Kidney (tissue), 13 donors: ENCODE measurements at regions not wholly inside any gene's neighbourhood (a gene's known extent, or its start where the extent isn't known, plus 50 kb on each side); places are given as distances from the start of the nearest gene placed in this dataset.

ENCODE experiments used
- DNase-seq, 5 donors: peaks; one replicate each; pipeline ENCODE4 v3.0.0-alpha.2; 2013 to 2020
- FAIRE-seq: peaks from 2 replicates; lab custom pipeline; 2012; peaks lifted over from hg19 to GRCh38; lab: Jason Lieb, UNC
- H3K27ac ChIP-seq, 2 donors: one replicate each; pipeline ENCODE4 v1.7.0; 2013; ENCODE audit warnings: low read depth in 2 of 2, low read length in 2 of 2, inconsistent platforms in 1 of 2
- H3K27me3 ChIP-seq: one replicate; pipeline ENCODE4 v1.7.1; 2013; ENCODE audit warnings: low read length, inconsistent platforms; ENCODE audit not compliant: control insufficient read depth, insufficient read depth
- H3K36me3 ChIP-seq, 3 donors: one replicate each; pipeline versions ENCODE4 v1.7.0 to v1.7.1; 2013; ENCODE audit warnings: low read length in 3 of 3, control low read depth in 1 of 3, inconsistent platforms in 1 of 3; ENCODE audit not compliant: insufficient read depth in 3 of 3, control insufficient read depth in 2 of 3
- H3K4me1 ChIP-seq, 3 donors: one replicate each; pipeline versions ENCODE4 v1.7.0 to v1.7.1; 2013; ENCODE audit warnings: low read length in 3 of 3, inconsistent platforms in 1 of 3, low read depth in 1 of 3; ENCODE audit not compliant: control insufficient read depth in 2 of 3, insufficient read depth in 2 of 3
- H3K4me3 ChIP-seq, 3 donors: one replicate each; pipeline versions ENCODE4 v1.7.0 to v1.8.1; 2013; ENCODE audit warnings: low read length in 3 of 3, control low read depth in 1 of 3, inconsistent platforms in 1 of 3
- H3K9ac ChIP-seq, 3 donors: one replicate each; pipeline versions ENCODE4 v1.7.0 to v1.7.1; 2013; ENCODE audit warnings: low read length in 3 of 3, control low read depth in 1 of 3, inconsistent platforms in 1 of 3
- H3K9me3 ChIP-seq, 3 donors: one replicate each; pipeline versions ENCODE4 v1.7.0 to v1.7.1; 2013; ENCODE audit warnings: low read length in 3 of 3, control low read depth in 1 of 3, inconsistent platforms in 1 of 3; ENCODE audit not compliant: control insufficient read depth in 2 of 3, insufficient read depth in 1 of 3
- intact Hi-C: fragments of 100-400 bp; cut with DNase I; formaldehyde crosslinking; loops from one replicate; pipeline ENCODE4 v1.11.1; 2022
- TF ChIP-seq, protein P1 (sequence below): IDR thresholded peaks from 3 replicates; pipeline ENCODE4 v1.5.1; 2012; ENCODE audit warnings: mild to moderate bottlenecking, moderate library complexity, borderline replicate concordance; ENCODE audit not compliant: insufficient read depth; ENCODE audit errors: extremely low read depth
- donor health status: control.
- donor health status: control.
- donor health status: control.
- donor health status: control.
- donor health status: control.
- donor health status: DM: yes; HTN: yes; CAD: no.
- donor health status: Normal renal cell carcinoma (clear cell type).

DNA sequence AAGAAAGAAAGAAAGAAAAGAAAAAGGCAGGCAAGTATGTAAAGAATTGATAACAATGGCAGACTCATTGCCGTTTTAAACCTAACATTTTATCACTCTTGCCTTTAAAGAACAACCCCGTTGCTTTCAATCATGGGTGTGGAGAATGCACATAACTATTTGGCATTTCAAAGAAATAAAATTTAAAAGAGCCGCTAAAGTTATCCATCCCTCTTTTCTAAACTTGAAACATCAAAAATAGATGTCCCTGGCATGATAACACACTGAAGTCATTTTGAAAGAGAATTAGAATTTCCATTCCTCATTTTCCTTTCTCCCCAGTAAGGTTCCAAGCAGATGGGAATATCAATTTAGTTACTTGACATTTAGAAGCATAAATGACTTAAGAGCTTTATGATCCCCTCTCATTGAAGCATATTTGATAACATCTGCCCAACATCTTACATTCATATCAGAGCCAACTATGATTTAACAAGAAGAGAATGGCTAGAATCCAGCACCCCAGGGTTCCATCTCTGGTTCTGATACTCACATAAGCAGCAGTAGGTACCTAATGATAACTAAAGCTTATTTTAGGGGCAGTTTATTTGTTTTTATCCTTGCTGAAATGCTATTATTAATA, 529.6 kb upstream of the LRRC4C start:
- intact Hi-C loops, result no loop called here
- H3K4me1 ChIP-seq, result no peaks in the 10 kb centered on the region
- H3K9ac ChIP-seq, result no peak overlapping the region
- no peaks in the 10 kb centered on the region for H3K36me3 ChIP-seq
- H3K27ac ChIP-seq, result no peak overlapping the region
- TF ChIP-seq, protein P1, sequence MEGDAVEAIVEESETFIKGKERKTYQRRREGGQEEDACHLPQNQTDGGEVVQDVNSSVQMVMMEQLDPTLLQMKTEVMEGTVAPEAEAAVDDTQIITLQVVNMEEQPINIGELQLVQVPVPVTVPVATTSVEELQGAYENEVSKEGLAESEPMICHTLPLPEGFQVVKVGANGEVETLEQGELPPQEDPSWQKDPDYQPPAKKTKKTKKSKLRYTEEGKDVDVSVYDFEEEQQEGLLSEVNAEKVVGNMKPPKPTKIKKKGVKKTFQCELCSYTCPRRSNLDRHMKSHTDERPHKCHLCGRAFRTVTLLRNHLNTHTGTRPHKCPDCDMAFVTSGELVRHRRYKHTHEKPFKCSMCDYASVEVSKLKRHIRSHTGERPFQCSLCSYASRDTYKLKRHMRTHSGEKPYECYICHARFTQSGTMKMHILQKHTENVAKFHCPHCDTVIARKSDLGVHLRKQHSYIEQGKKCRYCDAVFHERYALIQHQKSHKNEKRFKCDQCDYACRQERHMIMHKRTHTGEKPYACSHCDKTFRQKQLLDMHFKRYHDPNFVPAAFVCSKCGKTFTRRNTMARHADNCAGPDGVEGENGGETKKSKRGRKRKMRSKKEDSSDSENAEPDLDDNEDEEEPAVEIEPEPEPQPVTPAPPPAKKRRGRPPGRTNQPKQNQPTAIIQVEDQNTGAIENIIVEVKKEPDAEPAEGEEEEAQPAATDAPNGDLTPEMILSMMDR, result no peak
- FAIRE-seq (no peak), DNase-seq (no peak)
- no peaks in the 10 kb centered on the region for H3K27me3 ChIP-seq
- no peaks in the 10 kb centered on the region for H3K9me3 ChIP-seq
- no peak overlapping the region for H3K4me3 ChIP-seq

GRCh38 chr11:41989823-41990380, 530.5 kb upstream of the LRRC4C start:
- H3K4me3 ChIP-seq, result no peak overlapping the region
- no peak overlapping the region for H3K27ac ChIP-seq
- no peaks in the 10 kb centered on the region for H3K36me3 ChIP-seq
- H3K9me3 ChIP-seq, result no peaks in the 10 kb centered on the region
- intact Hi-C loops, result no loop called here
- no peaks in the 10 kb centered on the region for H3K27me3 ChIP-seq
- no peak overlapping the region for H3K9ac ChIP-seq
- DNase-seq, result no peak
- no peak for FAIRE-seq
- TF ChIP-seq, protein P1, result no peak
- no peaks in the 10 kb centered on the region for H3K4me1 ChIP-seq

DNA sequence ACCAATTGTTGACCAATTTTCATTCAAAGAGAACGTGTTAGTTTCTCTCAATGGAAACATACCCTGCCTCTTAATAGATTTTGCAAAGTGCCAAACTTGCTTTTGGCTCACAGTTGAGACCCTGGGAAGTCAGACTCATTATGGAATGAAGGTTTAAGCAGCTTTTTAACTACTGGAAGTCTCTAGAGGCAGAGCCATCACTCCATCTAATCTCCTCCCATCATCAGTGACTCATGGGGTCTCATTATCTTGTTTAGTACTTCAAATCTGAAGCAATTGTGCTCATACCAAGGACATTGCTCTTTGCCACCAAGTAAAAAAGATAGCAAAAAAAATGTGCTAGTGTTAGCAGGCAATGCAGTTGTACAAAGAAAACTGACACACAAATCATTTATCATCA, 537.1 kb upstream of the LRRC4C start:
- H3K36me3 ChIP-seq, result no peaks in the 10 kb centered on the region
- no peak for FAIRE-seq

More for the DNA sequence above, 537.1 kb upstream of the LRRC4C start:
- no peak for DNase-seq
- H3K27ac ChIP-seq, result no peak overlapping the region
- no peak overlapping the region for H3K4me3 ChIP-seq
- H3K9ac ChIP-seq, result no peak overlapping the region
- no peaks in the 10 kb centered on the region for H3K9me3 ChIP-seq
- no peaks in the 10 kb centered on the region for H3K27me3 ChIP-seq
- no peaks in the 10 kb centered on the region for H3K4me1 ChIP-seq
- intact Hi-C loops, result no loop called here
- TF ChIP-seq, protein P1, result no peak
